HG02588 (cell line): ENCODE measurements at regions not wholly inside any gene's neighbourhood (a gene's known extent, or its start where the extent isn't known, plus 50 kb on each side); places are given as distances from the start of the nearest gene placed in this dataset.
"Not testable (repeated sequence)": the region's sequence is repeated elsewhere in the genome, so short reads cannot be mapped to it uniquely, and the experiment has no call there.

Experiments used
- ATAC-seq: cut with Tn5 transposase; IDR thresholded peaks from one replicate; pipeline ENCODE4 v1.9.1; 2021; ENCODE audit warnings: mild to moderate bottlenecking, moderate library complexity; ENCODE audit not compliant: unreplicated experiment

- ATAC-seq: no peak
Observed at GRCh38 chr6:120534954-120535353, 799.3 kb downstream of the TBC1D32 start.

- no peak for ATAC-seq
Observed at GRCh38 chr6:120526576-120526975, 807.7 kb downstream of the TBC1D32 start.

DNA sequence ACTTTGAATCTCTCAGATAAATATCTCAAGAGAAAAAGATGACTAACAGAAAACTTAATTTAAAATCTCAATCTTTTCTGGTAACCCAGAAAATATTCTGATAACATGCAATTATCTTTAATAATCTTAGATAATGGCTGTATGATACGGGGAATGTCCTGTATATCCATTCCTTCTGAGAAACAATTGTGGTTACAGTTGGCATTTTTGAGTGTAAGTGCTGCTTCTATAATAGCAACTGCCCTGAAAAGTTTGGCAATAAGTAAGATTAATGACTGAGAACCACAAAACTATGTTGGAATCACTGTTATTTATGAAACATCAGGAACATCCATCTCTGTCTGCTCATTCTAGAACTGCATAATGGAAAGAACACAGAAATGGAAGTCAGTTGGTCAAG is 819.7 kb downstream of the TBC1D32 start:
- no peak for ATAC-seq

GRCh38 chr6:120511712-120512111 is 822.6 kb downstream of the TBC1D32 start:
- ATAC-seq: no peak

DNA sequence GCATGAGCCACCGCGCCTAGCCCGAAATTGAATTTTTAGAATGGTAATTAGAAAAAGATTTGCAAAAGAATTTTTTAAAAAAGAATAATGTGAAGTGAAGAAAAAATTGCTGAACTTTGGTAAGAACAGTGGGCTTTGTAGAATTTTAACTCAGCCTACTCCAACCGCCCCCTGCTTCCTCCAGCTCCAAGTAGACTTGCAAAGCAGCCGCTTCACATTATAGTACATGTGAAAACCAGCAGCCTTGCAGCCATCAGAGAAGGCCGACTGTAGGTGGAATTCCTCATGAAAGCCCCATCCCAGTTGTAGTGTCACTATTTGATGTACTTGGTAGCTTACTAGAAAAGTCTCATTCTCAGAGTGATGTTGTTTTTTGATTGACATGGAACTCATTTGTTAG is 835.6 kb downstream of the TBC1D32 start:
- ATAC-seq: no peak

- ATAC-seq: no peak
Observed at GRCh38 chr6:120496661-120497060, 837.6 kb downstream of the TBC1D32 start.

DNA sequence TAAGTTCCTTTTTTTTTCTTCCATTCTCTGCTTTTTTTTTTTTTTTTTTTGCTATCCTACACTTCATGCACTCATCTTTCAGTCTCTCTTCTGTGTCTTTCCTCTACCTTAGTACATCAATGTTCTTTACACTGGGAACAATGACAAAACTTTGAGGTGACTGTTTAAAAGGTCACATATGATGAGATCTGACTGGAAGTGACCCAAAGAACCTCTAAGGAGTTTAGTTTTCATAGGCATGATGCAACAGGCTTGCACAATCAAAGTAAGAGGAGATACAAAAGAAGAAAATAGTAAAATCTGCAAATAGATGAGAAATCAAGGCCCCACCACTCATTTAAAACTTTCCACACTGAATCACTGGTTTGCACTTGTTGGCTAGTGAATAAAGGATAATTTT is 840.8 kb downstream of the TBC1D32 start:
- no peak for ATAC-seq

DNA sequence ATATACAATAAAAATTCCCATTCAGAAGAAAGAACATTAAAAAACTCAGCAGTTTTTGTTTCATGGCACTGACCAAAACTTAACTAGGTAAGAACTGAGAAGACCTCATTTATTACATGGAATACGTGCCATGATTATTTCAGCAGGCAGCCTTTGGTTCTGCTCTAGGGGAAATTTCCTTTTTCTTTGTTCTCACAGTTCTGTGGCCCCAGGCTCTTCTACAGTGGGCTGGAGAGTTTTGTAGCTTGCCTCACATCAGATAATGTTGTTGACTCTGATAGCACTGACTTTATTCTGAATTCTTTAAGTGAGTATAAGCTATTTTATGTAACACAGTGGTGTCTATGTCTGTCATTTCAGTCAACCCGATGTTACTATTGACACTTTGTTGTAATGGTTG is 844.3 kb downstream of the TBC1D32 start:
- no peak for ATAC-seq

DNA sequence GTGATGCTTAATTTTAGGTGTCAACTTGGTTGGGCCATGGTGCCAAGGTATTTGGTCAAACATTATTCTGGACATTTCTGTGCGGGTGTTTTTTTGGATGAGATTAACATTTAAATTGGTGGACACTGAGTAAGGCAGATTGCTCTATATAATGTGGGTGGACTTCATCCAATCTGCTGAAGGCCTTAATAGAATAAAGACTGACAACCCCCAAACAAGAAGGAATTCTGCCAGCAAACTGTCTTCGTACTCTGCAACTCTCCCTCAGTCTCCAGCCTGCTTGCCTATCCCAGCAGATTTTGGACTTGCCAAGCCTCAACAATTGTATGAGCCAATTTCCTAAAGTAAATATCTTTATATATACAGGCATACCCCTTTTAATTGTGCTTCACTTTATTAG is 850.1 kb downstream of the TBC1D32 start:
- no peak for ATAC-seq

GRCh38 chr6:120478650-120479049 is 855.6 kb downstream of the TBC1D32 start:
- ATAC-seq: no peak

DNA sequence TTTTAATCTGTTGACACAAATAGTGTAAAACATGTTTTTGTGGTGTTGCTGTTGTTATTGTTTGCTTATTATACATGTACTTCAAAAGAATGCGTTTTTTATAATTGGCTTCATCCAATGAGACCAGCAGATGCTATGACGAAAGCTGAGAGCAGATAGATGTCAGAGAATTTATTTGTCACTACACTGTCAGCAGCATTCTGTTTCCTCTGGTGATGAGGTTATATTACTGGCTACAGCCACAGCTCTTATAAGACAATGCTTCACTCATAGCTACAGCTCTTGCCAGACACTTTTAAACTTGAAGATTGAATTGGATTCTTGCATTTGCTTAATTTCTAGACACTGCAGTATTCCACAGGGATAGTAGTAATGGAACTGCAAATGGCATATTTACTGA is 860.5 kb downstream of the TBC1D32 start:
- no peak for ATAC-seq

GRCh38 chr6:120468486-120468885 is 865.8 kb downstream of the TBC1D32 start:
- no peak for ATAC-seq

GRCh38 chr6:120451508-120451907 is 882.8 kb downstream of the TBC1D32 start:
- ATAC-seq: no peak

- no peak for ATAC-seq
Observed at GRCh38 chr6:120447605-120448004, 886.7 kb downstream of the TBC1D32 start.

DNA sequence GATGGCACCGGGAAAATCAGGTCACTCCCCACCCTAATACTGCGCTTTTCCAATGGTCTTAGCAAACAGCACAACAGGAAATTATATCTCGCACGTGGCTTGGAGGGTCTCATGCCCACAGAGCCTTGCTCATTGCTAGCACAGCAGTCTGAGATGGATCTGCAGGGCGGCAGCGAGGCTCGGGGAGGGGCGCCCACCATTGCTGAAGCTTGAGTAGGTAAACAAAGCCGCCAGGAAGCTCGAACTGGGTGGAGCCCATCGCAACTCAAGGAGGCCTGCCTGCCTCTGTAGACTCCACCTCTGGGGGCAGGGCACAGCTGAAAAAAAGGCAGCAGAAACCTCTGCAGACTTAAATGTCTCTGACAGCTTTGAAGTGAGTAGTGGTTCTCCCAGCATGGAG is 901.4 kb downstream of the TBC1D32 start:
- ATAC-seq: not testable (repeated sequence)

DNA sequence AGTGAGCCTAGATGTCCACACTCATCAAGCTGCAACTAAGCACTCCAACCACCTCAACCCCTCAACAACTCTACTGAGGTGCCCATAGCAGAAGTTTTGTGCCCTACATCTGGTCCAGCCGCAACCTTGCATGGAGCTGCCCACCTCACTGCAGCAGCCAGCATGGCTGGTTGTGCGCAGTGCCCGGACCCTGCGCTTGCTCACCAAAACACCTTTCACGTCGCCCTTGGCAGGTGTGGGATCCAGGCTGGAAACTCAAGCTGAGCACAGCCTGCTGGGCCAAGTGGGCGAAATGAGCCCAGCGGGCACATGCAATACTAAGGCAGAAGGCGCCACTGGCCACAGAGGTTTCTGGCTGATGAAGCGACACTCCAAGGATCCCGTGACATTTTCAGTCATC is 902.4 kb downstream of the TBC1D32 start:
- ATAC-seq: no peak

DNA sequence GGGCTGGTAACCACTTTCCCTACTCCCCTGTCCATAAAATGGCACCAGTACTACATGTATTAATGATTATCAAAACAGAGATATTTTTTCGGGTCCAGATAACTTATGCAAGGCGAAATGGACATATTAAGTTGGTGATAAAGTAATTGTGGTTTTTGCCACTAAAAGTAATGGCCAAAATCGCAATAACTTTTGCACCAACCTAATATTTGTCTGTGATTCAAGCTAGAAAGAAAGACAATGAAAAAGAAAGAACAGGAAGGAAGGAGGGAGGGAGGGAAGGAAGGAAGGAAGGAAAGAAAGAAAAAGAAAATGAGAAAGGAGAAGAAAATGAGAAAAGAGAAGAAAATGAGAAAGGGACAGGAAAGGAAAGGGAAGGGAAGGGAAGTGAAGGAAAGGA is 922.9 kb downstream of the TBC1D32 start:
- no peak for ATAC-seq

DNA sequence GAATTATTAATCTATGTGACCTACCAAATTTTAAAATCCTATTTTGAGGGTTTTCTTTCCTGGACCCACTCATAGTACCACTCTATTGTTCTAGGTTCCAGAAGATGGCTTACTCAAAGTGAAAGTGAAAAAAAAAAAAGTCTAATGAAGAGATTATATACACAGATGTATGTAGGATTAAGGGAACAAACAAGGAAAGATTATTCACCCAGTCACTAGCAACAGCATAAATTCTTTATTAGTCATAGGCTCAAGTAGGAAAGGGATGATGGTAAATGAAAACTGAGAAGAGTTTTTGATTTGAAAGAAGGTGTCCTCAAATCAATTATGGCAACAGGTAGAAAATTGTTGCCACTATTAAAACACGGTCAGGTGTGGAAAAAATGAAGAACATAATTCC is 923.7 kb downstream of the TBC1D32 start:
- no peak for ATAC-seq

DNA sequence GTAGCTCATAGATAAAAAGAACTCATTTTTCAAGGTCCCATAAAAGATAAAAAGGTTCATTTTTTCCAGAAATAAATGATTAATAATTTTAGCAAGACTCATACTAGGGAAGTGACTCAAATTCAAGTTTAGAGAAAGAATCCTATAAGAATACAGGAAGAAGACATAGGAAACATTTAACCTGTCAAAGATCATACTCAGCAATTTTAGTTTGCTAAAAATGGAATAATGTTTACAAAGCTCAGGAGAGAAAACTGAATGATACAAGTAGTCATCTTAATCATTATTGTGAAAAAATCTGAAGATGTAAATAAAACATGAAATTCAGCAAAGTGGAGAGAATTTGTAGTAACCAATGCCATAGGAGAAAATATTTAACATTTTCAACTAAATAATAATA is 926.6 kb downstream of the TBC1D32 start:
- ATAC-seq: no peak

- no peak for ATAC-seq
Observed at GRCh38 chr6:120405947-120406346, 928.3 kb downstream of the TBC1D32 start.

GRCh38 chr6:120395784-120396183 is 938.5 kb downstream of the TBC1D32 start:
- ATAC-seq: no peak

- ATAC-seq: no peak
Observed at GRCh38 chr6:120395330-120395729, 939.0 kb downstream of the TBC1D32 start.

GRCh38 chr6:120392941-120393340 is 941.3 kb downstream of the TBC1D32 start:
- no peak for ATAC-seq

DNA sequence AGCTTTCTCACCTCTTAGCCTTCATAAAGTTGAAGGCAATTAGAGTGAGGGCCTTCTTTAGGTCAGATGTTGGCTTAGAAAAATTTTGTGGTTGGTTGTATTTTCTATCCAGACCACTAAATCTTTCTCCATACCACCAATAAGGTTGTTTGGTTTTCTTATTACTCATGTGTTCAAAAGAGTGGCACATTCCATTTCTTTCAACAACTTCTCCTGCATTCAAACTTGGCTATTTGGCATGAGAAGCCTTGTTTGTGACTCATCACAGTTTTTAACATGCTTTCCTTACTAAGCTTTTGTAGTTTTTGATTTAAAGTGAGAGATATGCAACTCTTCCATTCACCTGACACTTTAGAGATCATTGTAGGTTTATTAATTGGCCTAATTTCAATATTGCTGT is 949.6 kb downstream of the TBC1D32 start:
- ATAC-seq: no peak
